ENCODE measurements at regions not wholly inside any gene's neighbourhood (a gene's known extent, or its start where the extent isn't known, plus 50 kb on each side); places are given as distances from the start of the nearest gene placed in this dataset.

- TF ChIP-seq, protein P1, sequence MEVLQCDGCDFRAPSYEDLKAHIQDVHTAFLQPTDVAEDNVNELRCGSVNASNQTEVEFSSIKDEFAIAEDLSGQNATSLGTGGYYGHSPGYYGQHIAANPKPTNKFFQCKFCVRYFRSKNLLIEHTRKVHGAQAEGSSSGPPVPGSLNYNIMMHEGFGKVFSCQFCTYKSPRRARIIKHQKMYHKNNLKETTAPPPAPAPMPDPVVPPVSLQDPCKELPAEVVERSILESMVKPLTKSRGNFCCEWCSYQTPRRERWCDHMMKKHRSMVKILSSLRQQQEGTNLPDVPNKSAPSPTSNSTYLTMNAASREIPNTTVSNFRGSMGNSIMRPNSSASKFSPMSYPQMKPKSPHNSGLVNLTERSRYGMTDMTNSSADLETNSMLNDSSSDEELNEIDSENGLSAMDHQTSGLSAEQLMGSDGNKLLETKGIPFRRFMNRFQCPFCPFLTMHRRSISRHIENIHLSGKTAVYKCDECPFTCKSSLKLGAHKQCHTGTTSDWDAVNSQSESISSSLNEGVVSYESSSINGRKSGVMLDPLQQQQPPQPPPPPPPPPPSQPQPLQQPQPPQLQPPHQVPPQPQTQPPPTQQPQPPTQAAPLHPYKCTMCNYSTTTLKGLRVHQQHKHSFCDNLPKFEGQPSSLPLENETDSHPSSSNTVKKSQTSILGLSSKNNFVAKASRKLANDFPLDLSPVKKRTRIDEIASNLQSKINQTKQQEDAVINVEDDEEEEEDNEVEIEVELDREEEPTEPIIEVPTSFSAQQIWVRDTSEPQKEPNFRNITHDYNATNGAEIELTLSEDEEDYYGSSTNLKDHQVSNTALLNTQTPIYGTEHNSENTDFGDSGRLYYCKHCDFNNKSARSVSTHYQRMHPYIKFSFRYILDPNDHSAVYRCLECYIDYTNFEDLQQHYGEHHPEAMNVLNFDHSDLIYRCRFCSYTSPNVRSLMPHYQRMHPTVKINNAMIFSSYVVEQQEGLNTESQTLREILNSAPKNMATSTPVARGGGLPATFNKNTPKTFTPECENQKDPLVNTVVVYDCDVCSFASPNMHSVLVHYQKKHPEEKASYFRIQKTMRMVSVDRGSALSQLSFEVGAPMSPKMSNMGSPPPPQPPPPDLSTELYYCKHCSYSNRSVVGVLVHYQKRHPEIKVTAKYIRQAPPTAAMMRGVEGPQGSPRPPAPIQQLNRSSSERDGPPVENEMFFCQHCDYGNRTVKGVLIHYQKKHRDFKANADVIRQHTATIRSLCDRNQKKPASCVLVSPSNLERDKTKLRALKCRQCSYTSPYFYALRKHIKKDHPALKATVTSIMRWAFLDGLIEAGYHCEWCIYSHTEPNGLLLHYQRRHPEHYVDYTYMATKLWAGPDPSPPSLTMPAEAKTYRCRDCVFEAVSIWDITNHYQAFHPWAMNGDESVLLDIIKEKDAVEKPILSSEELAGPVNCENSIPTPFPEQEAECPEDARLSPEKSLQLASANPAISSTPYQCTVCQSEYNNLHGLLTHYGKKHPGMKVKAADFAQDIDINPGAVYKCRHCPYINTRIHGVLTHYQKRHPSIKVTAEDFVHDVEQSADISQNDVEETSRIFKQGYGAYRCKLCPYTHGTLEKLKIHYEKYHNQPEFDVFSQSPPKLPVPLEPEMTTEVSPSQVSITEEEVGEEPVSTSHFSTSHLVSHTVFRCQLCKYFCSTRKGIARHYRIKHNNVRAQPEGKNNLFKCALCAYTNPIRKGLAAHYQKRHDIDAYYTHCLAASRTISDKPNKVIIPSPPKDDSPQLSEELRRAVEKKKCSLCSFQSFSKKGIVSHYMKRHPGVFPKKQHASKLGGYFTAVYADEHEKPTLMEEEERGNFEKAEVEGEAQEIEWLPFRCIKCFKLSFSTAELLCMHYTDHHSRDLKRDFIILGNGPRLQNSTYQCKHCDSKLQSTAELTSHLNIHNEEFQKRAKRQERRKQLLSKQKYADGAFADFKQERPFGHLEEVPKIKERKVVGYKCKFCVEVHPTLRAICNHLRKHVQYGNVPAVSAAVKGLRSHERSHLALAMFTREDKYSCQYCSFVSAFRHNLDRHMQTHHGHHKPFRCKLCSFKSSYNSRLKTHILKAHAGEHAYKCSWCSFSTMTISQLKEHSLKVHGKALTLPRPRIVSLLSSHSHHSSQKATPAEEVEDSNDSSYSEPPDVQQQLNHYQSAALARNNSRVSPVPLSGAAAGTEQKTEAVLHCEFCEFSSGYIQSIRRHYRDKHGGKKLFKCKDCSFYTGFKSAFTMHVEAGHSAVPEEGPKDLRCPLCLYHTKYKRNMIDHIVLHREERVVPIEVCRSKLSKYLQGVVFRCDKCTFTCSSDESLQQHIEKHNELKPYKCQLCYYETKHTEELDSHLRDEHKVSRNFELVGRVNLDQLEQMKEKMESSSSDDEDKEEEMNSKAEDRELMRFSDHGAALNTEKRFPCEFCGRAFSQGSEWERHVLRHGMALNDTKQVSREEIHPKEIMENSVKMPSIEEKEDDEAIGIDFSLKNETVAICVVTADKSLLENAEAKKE (CRISPR knock-in tag; IDR thresholded peaks at IDR 0.05) = no peak
These were observed 69.7 kb upstream of the WNT4 start (continued) for GRCh38 chr1:22212400-22213233.

GRCh38 chr1:22216210-22216883 is 73.5 kb upstream of the WNT4 start:
- Mint-ChIP-seq H3K9me3 (no peaks in the 10 kb centered on the region), H3K4me3 (no peak overlapping the region), H3K27ac (no peak overlapping the region), H3K4me1 (no peaks in the 10 kb centered on the region), H3K36me3 (ENCODE audit: low read depth) (no peaks in the 10 kb centered on the region), H3K27me3 (ENCODE audit: insufficient read depth, low read depth, poor library complexity) (no peaks in the 10 kb centered on the region)
- Histone ChIP-seq H2AFZ (no peak overlapping the region), H4K20me1 (replicated peaks; ENCODE audit: insufficient read depth) (no peaks in the 10 kb centered on the region), H3K4me3 (no peak overlapping the region), H3K4me1 (ENCODE audit: insufficient read depth) (no peaks in the 10 kb centered on the region), H3K36me3 (ENCODE audit: insufficient read depth) (no peaks in the 10 kb centered on the region), H3K27ac (ENCODE audit: low read depth) (no peak overlapping the region), H3K4me2 (no peak overlapping the region), H3K27me3 (ENCODE audit: insufficient read depth) (no peaks in the 10 kb centered on the region), H3F3A (replicated peaks; ENCODE audit: low read depth) (no peaks in the 10 kb centered on the region), H3K9me2 (ENCODE audit: insufficient read depth) (no peaks in the 10 kb centered on the region), H3K79me2 (replicated peaks; ENCODE audit: insufficient read depth) (no peaks in the 10 kb centered on the region)
- DNase-seq (ENCODE audit: low spot score) (no peak), ATAC-seq (no peak)
- TF ChIP-seq EZH2phosphoT487 (IDR thresholded peaks at IDR 0.05; ENCODE audit: unreplicated experiment) = no peak
- TF ChIP-seq REST (IDR thresholded peaks at IDR 0.05; ENCODE audit: unreplicated experiment) = peak; percentile 16
- no peak for TF ChIP-seq ZNF331 (CRISPR knock-in tag; IDR thresholded peaks at IDR 0.05; ENCODE audit: low read depth)
- no peak for TF ChIP-seq STAT1 (IDR thresholded peaks at IDR 0.05; ENCODE audit: unreplicated experiment)
